Smooth muscle cell (in vitro differentiated cells): ENCODE measurements at regions not wholly inside any gene's neighbourhood (a gene's known extent, or its start where the extent isn't known, plus 50 kb on each side); places are given as distances from the start of the nearest gene placed in this dataset.

Experiments used
- DNase-seq: peaks from one replicate; lab custom pipeline; 2025; ENCODE audit not compliant: unreplicated experiment; lab: John Stamatoyannopoulos, UW
- H2AFZ ChIP-seq: fragments of 200-600 bp; sonication (generic); 2 replicates; pipeline ENCODE4 v1.6.0; 2016; ENCODE audit warnings: antibody characterized with exemption, low read depth, mild to moderate bottlenecking
- H3F3A ChIP-seq: fragments of 200-600 bp; sonication (generic); 2 replicates; pipeline ENCODE4 v1.6.0; 2017; ENCODE audit warnings: antibody characterized with exemption, low read depth
- H3K27ac ChIP-seq: fragments of 200-600 bp; sonication (generic); 2 replicates; pipeline ENCODE4 v1.5.1; 2016; ENCODE audit warnings: low read depth, mild to moderate bottlenecking
- H3K27me3 ChIP-seq: fragments of 200-600 bp; sonication (generic); 2 replicates; pipeline ENCODE4 v1.6.1; 2016; ENCODE audit warnings: low read depth, mild to moderate bottlenecking
- H3K36me3 ChIP-seq: fragments of 200-600 bp; sonication (generic); 2 replicates; pipeline ENCODE4 v1.5.1; 2016; ENCODE audit warnings: low read depth
- H3K4me1 ChIP-seq: fragments of 200-600 bp; sonication (generic); 2 replicates; pipeline ENCODE4 v1.5.1; 2016; ENCODE audit warnings: low read depth
- H3K4me2 ChIP-seq: fragments of 200-600 bp; sonication (generic); 2 replicates; pipeline ENCODE4 v1.6.0; 2016; ENCODE audit warnings: mild to moderate bottlenecking
- H3K4me3 ChIP-seq: fragments of 200-600 bp; sonication (generic); 2 replicates; pipeline ENCODE4 v1.5.1; 2016; ENCODE audit warnings: mild to moderate bottlenecking
- H3K79me2 ChIP-seq: fragments of 200-600 bp; sonication (generic); 2 replicates; pipeline ENCODE4 v1.6.0; 2016; ENCODE audit warnings: low read depth, mild to moderate bottlenecking
- H3K9ac ChIP-seq: fragments of 200-600 bp; sonication (generic); 2 replicates; pipeline ENCODE4 v1.6.0; 2016; ENCODE audit warnings: low read depth
- H3K9me3 ChIP-seq: fragments of 200-600 bp; sonication (generic); replicated peaks from 2 replicates; pipeline ENCODE4 v1.5.1; 2016; ENCODE audit warnings: low read depth
- H4K20me1 ChIP-seq: fragments of 200-600 bp; sonication (generic); 2 replicates; pipeline ENCODE4 v1.6.0; 2016; ENCODE audit warnings: low read depth
- CTCF ChIP-seq: fragments of 200-600 bp; sonication (generic); IDR thresholded peaks from 2 replicates; pipeline ENCODE4 v1.5.1; 2017; ENCODE audit warnings: borderline replicate concordance, mild to moderate bottlenecking, antibody characterized with exemption; ENCODE audit not compliant: insufficient read depth, poor library complexity, severe bottlenecking
- WGBS: methylation state at CpG from one replicate; pipeline ENCODE4 v1.1.7; 2016; ENCODE audit warnings: low lambda C conversion rate; 5-methylcytosine and 5-hydroxymethylcytosine counted together

- Histone ChIP-seq H3K36me3 (no peaks in the 10 kb centered on the region), H3K4me1 (no peaks in the 10 kb centered on the region), H2AFZ (no peak overlapping the region), H3F3A (no peaks in the 10 kb centered on the region), H3K27me3 (no peaks in the 10 kb centered on the region), H3K4me2 (no peak overlapping the region), H3K4me3 (no peak overlapping the region), H3K79me2 (no peaks in the 10 kb centered on the region), H3K27ac (no peak overlapping the region), H4K20me1 (no peaks in the 10 kb centered on the region), H3K9ac (no peak overlapping the region), H3K9me3 (no peaks in the 10 kb centered on the region)
- no peak for TF ChIP-seq CTCF
- 74% methylated on average over 5 of the region's 5 CpGs for WGBS
- DNase-seq, result no peak
Measured at GRCh38 chrX:150199181-150199580, 163.9 kb upstream of the MAMLD1 start.

GRCh38 chrX:150199803-150200202 lies 163.3 kb upstream of the MAMLD1 start:
- whole genome bisulfite sequencing, result 86% methylated on average over 3 of the region's 3 CpGs
- H3F3A ChIP-seq, result no peaks in the 10 kb centered on the region
- no peak overlapping the region for H3K4me3 ChIP-seq
- H2AFZ ChIP-seq, result no peak overlapping the region
- no peak for TF ChIP-seq CTCF
- no peaks in the 10 kb centered on the region for H3K9me3 ChIP-seq
- DNase-seq, result no peak
- no peaks in the 10 kb centered on the region for H3K4me1 ChIP-seq
- no peak overlapping the region for H3K9ac ChIP-seq
- H3K27me3 ChIP-seq, result no peaks in the 10 kb centered on the region
- H3K4me2 ChIP-seq, result no peak overlapping the region
- no peak overlapping the region for H3K27ac ChIP-seq
- no peaks in the 10 kb centered on the region for H4K20me1 ChIP-seq
- H3K79me2 ChIP-seq, result no peaks in the 10 kb centered on the region
- H3K36me3 ChIP-seq, result no peaks in the 10 kb centered on the region

GRCh38 chrX:150200361-150200760 lies 162.8 kb upstream of the MAMLD1 start:
- H3K27ac ChIP-seq, result no peak overlapping the region
- DNase-seq, result no peak
- no peak overlapping the region for H3K4me2 ChIP-seq

More at GRCh38 chrX:150200361-150200760, 162.8 kb upstream of the MAMLD1 start:
- H3K4me3 ChIP-seq, result no peak overlapping the region
- no peaks in the 10 kb centered on the region for H3K79me2 ChIP-seq
- H3K9ac ChIP-seq, result no peak overlapping the region
- H3K4me1 ChIP-seq, result no peaks in the 10 kb centered on the region
- H3F3A ChIP-seq, result no peaks in the 10 kb centered on the region
- no peak overlapping the region for H2AFZ ChIP-seq
- 93% methylated on average over 2 of the region's 2 CpGs for WGBS
- no peaks in the 10 kb centered on the region for H3K27me3 ChIP-seq
- H4K20me1 ChIP-seq, result no peaks in the 10 kb centered on the region
- H3K9me3 ChIP-seq, result no peaks in the 10 kb centered on the region
- no peaks in the 10 kb centered on the region for H3K36me3 ChIP-seq
- TF ChIP-seq CTCF, result no peak
